A673 (cell line): ENCODE measurements at regions not wholly inside any gene's neighbourhood (a gene's known extent, or its start where the extent isn't known, plus 50 kb on each side); places are given as distances from the start of the nearest gene placed in this dataset.

Experiments
- CTCF ChIP-seq: fragments of 300-800, 200-600 bp; sonication (generic); conservative IDR thresholded peaks from 2 replicates; pipeline ENCODE4 v1.5.1; 2017; ENCODE audit warnings: low read depth, mild to moderate bottlenecking, antibody characterized with exemption, low read length, moderate library complexity, mixed read lengths
- EZH2 ChIP-seq: fragments of 200-600 bp; sonication (generic); IDR thresholded peaks from 2 replicates; pipeline ENCODE4 v1.6.1; 2017; ENCODE audit warnings: borderline replicate concordance, low read depth, mild to moderate bottlenecking, mixed read lengths, antibody characterized with exemption, low read length; ENCODE audit not compliant: poor library complexity, severe bottlenecking

GRCh38 chr12:124131659-124132058, 158.6 kb downstream of the ZNF664 start:
- TF ChIP-seq CTCF (no peak), EZH2 (no peak)
